ENCODE measurements at regions not wholly inside any gene's neighbourhood (a gene's known extent, or its start where the extent isn't known, plus 50 kb on each side); places are given as distances from the start of the nearest gene placed in this dataset.

- no peak overlapping the region for H3K4me3 ChIP-seq (ENCODE audit: low read depth, poor library complexity, severe bottlenecking)
- TF ChIP-seq CTCF (IDR thresholded peaks at IDR 0.05) (no peak), POLR2A (IDR thresholded peaks at IDR 0.05) (no peak)
- intact Hi-C loops (cut with DNase I; ENCODE audit: low total_unique reads) = no loop called here
- no peak for DNase-seq (ENCODE audit: low spot score in 2 of 2)
- WGBS, 2 donors = 91 to 95% methylated on average over 14 of the region's 14 CpGs
These were observed 1386.5 kb upstream of the GOT2 start for GRCh38 chr16:60120586-60120985.

- WGBS, 2 donors = 56 to 63% methylated on average over 2 of the region's 2 CpGs
- no peak for DNase-seq (ENCODE audit: low spot score in 2 of 2)
- intact Hi-C loops (cut with DNase I; ENCODE audit: low total_unique reads) = no loop called here
- H3K4me3 ChIP-seq (ENCODE audit: low read depth, poor library complexity, severe bottlenecking) = no peak overlapping the region
- TF ChIP-seq POLR2A (IDR thresholded peaks at IDR 0.05) = no peak
- TF ChIP-seq CTCF (IDR thresholded peaks at IDR 0.05) = no peak
These were observed 1376.4 kb upstream of the GOT2 start for GRCh38 chr16:60110531-60110930.

GRCh38 chr16:60107871-60108270 is 1373.8 kb upstream of the GOT2 start:
- 79 to 84% methylated on average over 4 of the region's 4 CpGs for WGBS, 2 donors
- intact Hi-C loops (cut with DNase I; ENCODE audit: low total_unique reads) = no loop called here
- H3K4me3 ChIP-seq (ENCODE audit: low read depth, poor library complexity, severe bottlenecking) = no peak overlapping the region
- TF ChIP-seq CTCF (IDR thresholded peaks at IDR 0.05) (no peak), POLR2A (IDR thresholded peaks at IDR 0.05) (no peak)
- DNase-seq (ENCODE audit: low spot score in 2 of 2) = no peak

- no peak for DNase-seq (ENCODE audit: low spot score in 2 of 2)
- TF ChIP-seq POLR2A (IDR thresholded peaks at IDR 0.05) = no peak
- no peak for TF ChIP-seq CTCF (IDR thresholded peaks at IDR 0.05)
- WGBS, 2 donors = 51% methylated on average over 3 of the region's 3 CpGs
- no peak overlapping the region for H3K4me3 ChIP-seq (ENCODE audit: low read depth, poor library complexity, severe bottlenecking)
- intact Hi-C loops (cut with DNase I; ENCODE audit: low total_unique reads) = no loop called here
These were observed 1373.3 kb upstream of the GOT2 start for GRCh38 chr16:60107437-60107836.

GRCh38 chr16:60100371-60100770 is 1366.3 kb upstream of the GOT2 start:
- intact Hi-C loops (cut with DNase I; ENCODE audit: low total_unique reads) = no loop called here
- H3K4me3 ChIP-seq (ENCODE audit: low read depth, poor library complexity, severe bottlenecking) = no peak overlapping the region
- no peak for DNase-seq (ENCODE audit: low spot score in 2 of 2)
- WGBS, 2 donors = 31 to 58% methylated on average over 1 of the region's 1 CpG
- TF ChIP-seq POLR2A (IDR thresholded peaks at IDR 0.05) = no peak
- TF ChIP-seq CTCF (IDR thresholded peaks at IDR 0.05) = no peak

- 44 to 63% methylated on average over 3 of the region's 3 CpGs for WGBS, 2 donors
- intact Hi-C loops (cut with DNase I; ENCODE audit: low total_unique reads) = no loop called here
- no peak for DNase-seq (ENCODE audit: low spot score in 2 of 2)
- H3K4me3 ChIP-seq (ENCODE audit: low read depth, poor library complexity, severe bottlenecking) = no peak overlapping the region
- TF ChIP-seq CTCF (IDR thresholded peaks at IDR 0.05) = no peak
- TF ChIP-seq POLR2A (IDR thresholded peaks at IDR 0.05) = no peak
These were observed 1357.4 kb upstream of the GOT2 start for GRCh38 chr16:60091529-60091928.

Data from lower leg skin (tissue), 4 donors.